T-helper 2 cell (primary cell): ENCODE measurements at regions not wholly inside any gene's neighbourhood (a gene's known extent, or its start where the extent isn't known, plus 50 kb on each side); places are given as distances from the start of the nearest gene placed in this dataset.

ENCODE experiments used
- DNase-seq, 5 experiments: peaks; one replicate each; pipeline versions ENCODE4 v3.0.0 to v3.0.0-alpha.2; 2012 to 2022

GRCh38 chr10:107626862-107627261 is 462.4 kb upstream of the SORCS1 start:
- DNase-seq: no peak

- no peak for DNase-seq
Measured at GRCh38 chr10:107623292-107623691, 458.8 kb upstream of the SORCS1 start.

GRCh38 chr10:107619139-107619538 is 454.6 kb upstream of the SORCS1 start:
- no peak for DNase-seq

- no peak for DNase-seq
Measured at GRCh38 chr10:107618504-107618994, 454.0 kb upstream of the SORCS1 start.

GRCh38 chr10:107616463-107617410 is 452.2 kb upstream of the SORCS1 start:
- no peak for DNase-seq

- DNase-seq: no peak
Measured at GRCh38 chr10:107616031-107616430, 451.5 kb upstream of the SORCS1 start.

- DNase-seq: no peak
Measured at GRCh38 chr10:107614939-107615685, 450.6 kb upstream of the SORCS1 start.

- no peak for DNase-seq
Measured at GRCh38 chr10:107611115-107611514, 446.6 kb upstream of the SORCS1 start.

- no peak for DNase-seq
Measured at GRCh38 chr10:107589081-107589480, 424.6 kb upstream of the SORCS1 start.

- no peak for DNase-seq
Measured at GRCh38 chr10:107585630-107586029, 421.1 kb upstream of the SORCS1 start.

GRCh38 chr10:107583974-107584373 is 419.5 kb upstream of the SORCS1 start:
- no peak for DNase-seq

- DNase-seq: no peak
Measured at GRCh38 chr10:107579970-107580369, 415.5 kb upstream of the SORCS1 start.

- DNase-seq: no peak
Measured at GRCh38 chr10:107577221-107577620, 412.7 kb upstream of the SORCS1 start.

GRCh38 chr10:107576746-107577145 is 412.2 kb upstream of the SORCS1 start:
- no peak for DNase-seq

- no peak for DNase-seq
Measured at GRCh38 chr10:107565014-107565413, 400.5 kb upstream of the SORCS1 start.

GRCh38 chr10:107561136-107561650 is 396.7 kb upstream of the SORCS1 start:
- DNase-seq: no peak

- DNase-seq: no peak
Measured at GRCh38 chr10:107557916-107558315, 393.4 kb upstream of the SORCS1 start.

GRCh38 chr10:107554333-107554732 is 389.8 kb upstream of the SORCS1 start:
- no peak for DNase-seq

GRCh38 chr10:107553470-107553869 is 389.0 kb upstream of the SORCS1 start:
- DNase-seq: no peak

GRCh38 chr10:107552963-107553362 is 388.5 kb upstream of the SORCS1 start:
- DNase-seq: no peak

GRCh38 chr10:107548301-107548700 is 383.8 kb upstream of the SORCS1 start:
- DNase-seq: no peak

GRCh38 chr10:107546986-107547385 is 382.5 kb upstream of the SORCS1 start:
- no peak for DNase-seq

GRCh38 chr10:107546284-107546683 is 381.8 kb upstream of the SORCS1 start:
- no peak for DNase-seq
